ENCODE measurements at regions not wholly inside any gene's neighbourhood (a gene's known extent, or its start where the extent isn't known, plus 50 kb on each side); places are given as distances from the start of the nearest gene placed in this dataset.
A peak's percentile ranks its signal among the peaks of the same experiment; 100 is the strongest.
"Not testable (repeated sequence)": the region's sequence is repeated elsewhere in the genome, so short reads cannot be mapped to it uniquely, and the experiment has no call there.

DNA sequence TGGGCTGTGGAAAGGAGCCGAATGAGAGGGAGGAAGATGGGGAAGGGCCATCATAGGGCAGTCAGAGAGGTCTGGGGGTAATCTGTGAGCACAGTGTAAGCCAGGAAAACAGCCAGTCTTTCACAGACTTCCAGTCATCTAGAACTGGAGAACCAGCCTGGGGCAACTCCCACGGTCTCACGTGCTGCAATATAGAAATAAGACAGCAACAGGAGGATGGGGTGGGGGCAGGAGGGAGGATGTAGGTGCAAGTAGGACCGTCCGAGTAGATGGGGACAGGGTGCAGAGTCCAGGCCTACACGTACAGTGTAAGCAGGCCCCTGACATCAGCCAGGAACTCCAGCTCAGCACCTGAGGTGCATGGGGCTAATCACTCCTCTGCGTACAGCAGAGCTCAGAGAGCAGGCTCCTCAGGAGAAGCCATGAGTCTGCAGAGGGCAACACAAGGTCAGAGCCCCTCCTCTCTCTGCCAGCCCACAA is 58.2 kb upstream of the TNFAIP3 start:
- Histone ChIP-seq H3K4me1 (peaks cover 0 to 34% (median 7%) of the 10 kb centered on the region in 9 donors), H3K4me3 (no peak overlapping the region), H3K36me3 (no peaks in the 10 kb centered on the region), H3K27me3 (no peaks in the 10 kb centered on the region), H3K27ac (no peak overlapping the region), H3K9me3 (no peaks in the 10 kb centered on the region)
- intact Hi-C loops (cut with DNase I): loop anchor here in 2 of 10 donors (10.0 kb wide), 1 partner anchor 136 kb away; no protein-coding TSS in a partner anchor
- DNase-seq: no peak
- 85 to 91% methylated on average over 7 of the region's 7 CpGs for WGBS, 2 donors
- no peak for ATAC-seq
- TF ChIP-seq, protein P1, sequence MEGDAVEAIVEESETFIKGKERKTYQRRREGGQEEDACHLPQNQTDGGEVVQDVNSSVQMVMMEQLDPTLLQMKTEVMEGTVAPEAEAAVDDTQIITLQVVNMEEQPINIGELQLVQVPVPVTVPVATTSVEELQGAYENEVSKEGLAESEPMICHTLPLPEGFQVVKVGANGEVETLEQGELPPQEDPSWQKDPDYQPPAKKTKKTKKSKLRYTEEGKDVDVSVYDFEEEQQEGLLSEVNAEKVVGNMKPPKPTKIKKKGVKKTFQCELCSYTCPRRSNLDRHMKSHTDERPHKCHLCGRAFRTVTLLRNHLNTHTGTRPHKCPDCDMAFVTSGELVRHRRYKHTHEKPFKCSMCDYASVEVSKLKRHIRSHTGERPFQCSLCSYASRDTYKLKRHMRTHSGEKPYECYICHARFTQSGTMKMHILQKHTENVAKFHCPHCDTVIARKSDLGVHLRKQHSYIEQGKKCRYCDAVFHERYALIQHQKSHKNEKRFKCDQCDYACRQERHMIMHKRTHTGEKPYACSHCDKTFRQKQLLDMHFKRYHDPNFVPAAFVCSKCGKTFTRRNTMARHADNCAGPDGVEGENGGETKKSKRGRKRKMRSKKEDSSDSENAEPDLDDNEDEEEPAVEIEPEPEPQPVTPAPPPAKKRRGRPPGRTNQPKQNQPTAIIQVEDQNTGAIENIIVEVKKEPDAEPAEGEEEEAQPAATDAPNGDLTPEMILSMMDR (IDR thresholded peaks at IDR 0.05): no peak

DNA sequence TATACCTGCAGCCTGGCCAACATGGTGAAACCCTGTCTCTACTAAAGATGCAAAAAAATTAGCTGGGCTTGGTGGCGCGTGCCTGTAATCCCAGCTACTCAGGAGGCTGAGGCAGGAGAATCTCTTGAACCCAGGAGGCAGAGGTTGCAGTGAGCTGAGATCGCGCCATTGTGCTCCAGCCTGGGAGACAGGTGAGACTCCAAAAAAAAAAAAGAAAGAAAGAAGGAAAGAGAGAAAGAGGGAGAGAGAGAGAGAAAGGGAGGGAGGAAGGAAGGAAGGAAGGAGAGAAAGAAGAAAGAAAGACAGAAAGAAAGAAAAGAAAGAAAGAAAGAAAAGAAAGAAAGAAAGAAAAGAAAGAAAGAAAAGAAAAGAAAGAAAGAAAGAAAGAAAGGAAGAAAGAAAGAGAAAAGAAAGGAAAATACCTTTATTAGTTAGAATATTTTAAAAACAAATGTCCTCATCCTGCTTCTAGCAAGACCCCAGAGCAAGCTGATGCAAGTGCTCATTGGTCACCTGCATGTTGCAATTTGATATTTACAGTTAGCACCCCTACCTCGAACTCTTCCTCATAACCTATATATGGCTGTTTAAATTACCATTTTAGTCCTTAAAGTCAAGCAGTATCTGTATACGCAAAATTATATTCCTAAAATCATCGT is 57.0 kb upstream of the TNFAIP3 start:
- not testable (repeated sequence) for H3K27me3 ChIP-seq, H3K36me3 ChIP-seq, H3K9me3 ChIP-seq, H3K27ac ChIP-seq, DNase-seq, H3K4me3 ChIP-seq, ATAC-seq
- peaks cover 0 to 27% (median 7%) of the 10 kb centered on the region in 9 donors for H3K4me1 ChIP-seq
- 82 to 90% methylated on average over 7 of the region's 7 CpGs for WGBS, 2 donors
- intact Hi-C loops (cut with DNase I): loop anchor here in 2 of 10 donors (10.0 kb wide), 1 partner anchor 135 kb away; no protein-coding TSS in a partner anchor

DNA sequence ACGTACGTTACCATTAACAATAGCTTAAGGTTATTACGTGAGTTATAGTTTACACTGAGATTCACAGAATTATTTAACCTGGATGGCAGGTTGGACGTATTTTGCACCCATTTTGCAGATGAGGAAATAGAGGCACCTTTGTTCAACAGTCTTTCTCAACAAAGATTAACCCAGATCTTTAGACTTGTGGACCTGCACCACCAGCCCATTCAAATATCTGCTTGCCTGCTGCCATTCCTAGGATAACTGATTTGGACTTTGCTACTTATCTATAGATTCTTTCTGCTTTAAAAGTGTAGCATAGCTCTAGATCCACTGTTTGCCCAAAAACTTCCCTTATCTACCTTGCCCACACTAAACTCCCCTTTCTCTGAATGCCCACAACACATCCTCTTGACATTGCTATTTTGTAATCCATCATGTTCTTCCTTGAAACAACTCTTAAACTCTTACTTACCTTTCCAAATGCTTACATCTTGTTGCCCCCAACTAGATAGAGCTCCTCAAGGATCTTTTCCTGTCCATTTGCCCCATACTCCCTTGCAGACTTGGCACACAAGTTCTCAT is 56.4 kb upstream of the TNFAIP3 start:
- Histone ChIP-seq H3K9me3 (no peaks in the 10 kb centered on the region), H3K4me3 (no peak overlapping the region), H3K27me3 (no peaks in the 10 kb centered on the region), H3K27ac (peak overlapping the region in 1 of 10 donors; percentile 85), H3K4me1 (peaks cover 0 to 22% (median 7%) of the 10 kb centered on the region in 9 donors), H3K36me3 (no peaks in the 10 kb centered on the region)
- TF ChIP-seq, protein P1 (IDR thresholded peaks at IDR 0.05): no peak
- WGBS, 2 donors: 95 to 96% methylated on average over 4 of the region's 4 CpGs
- intact Hi-C loops (cut with DNase I): no loop called here
- no peak for ATAC-seq
- DNase-seq: no peak

DNA sequence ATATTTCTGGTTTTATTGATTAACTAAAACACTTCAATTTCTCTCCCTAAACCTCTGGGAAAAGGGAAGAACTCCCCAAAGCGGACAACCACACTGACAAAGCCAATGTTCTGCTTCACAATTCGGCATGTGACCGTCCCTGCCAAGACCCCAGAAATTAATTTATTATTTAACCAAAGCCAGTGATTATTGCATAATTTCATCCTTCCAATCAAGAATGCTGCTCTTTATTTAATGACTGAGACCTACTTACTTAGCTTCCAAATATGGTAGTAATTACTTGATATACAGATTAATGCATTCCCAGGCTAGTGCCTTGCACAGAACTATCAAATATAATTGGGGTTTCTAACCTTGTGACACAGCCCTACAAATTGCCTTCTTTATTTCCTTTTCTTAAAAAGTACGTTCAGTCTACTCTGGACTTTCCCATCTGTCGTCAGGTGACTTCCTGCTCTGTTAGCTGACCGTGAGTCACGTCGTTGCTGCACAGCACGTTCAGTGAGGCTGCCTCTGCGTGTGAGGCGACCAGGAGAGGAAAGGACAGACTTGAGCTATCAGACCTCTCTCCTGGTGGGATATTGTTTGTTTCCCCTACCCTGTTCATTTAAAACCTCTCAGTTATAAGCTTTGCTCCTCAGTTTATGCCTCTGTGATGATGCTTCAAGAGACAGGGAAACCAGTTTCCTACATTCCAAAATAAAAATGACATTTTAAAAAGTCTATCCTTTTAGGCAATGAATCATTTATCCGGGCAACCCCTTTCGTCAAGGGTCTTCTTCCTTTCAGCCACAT is 55.7 kb upstream of the TNFAIP3 start:
- H3K9me3 ChIP-seq: no peaks in the 10 kb centered on the region
- intact Hi-C loops (cut with DNase I): no loop called here
- H3K36me3 ChIP-seq: no peaks in the 10 kb centered on the region
- peak; percentile 26 to 89 (median 82) for ATAC-seq
- H3K4me3 ChIP-seq: no peak overlapping the region
- TF ChIP-seq, protein P1 (IDR thresholded peaks at IDR 0.05): no peak
- WGBS, 2 donors: 47 to 51% methylated on average over 13 of the region's 13 CpGs
- H3K4me1 ChIP-seq: peaks cover 0 to 29% (median 6%) of the 10 kb centered on the region in 9 donors
- no peaks in the 10 kb centered on the region for H3K27me3 ChIP-seq
- H3K27ac ChIP-seq: peak overlapping the region in 1 of 10 donors; percentile 85
- DNase-seq: peak; percentile 25 to 45

All from heart right ventricle (tissue), 16 donors.